Duodenal mucosa (tissue), 2 donors: ENCODE measurements at regions not wholly inside any gene's neighbourhood (a gene's known extent, or its start where the extent isn't known, plus 50 kb on each side); places are given as distances from the start of the nearest gene placed in this dataset.

ENCODE experiments used
- H3K27ac ChIP-seq: one replicate; pipeline ENCODE4 v1.7.0; 2013; ENCODE audit warnings: low read depth, low read length
- H3K27me3 ChIP-seq, 2 donors: one replicate each; pipeline ENCODE4 v1.7.0; 2013; ENCODE audit warnings: low read length in 2 of 2, control low read depth in 1 of 2; ENCODE audit not compliant: insufficient read depth in 2 of 2, control insufficient read depth in 1 of 2
- H3K36me3 ChIP-seq, 2 donors: one replicate each; pipeline ENCODE4 v1.7.0; 2013; ENCODE audit warnings: low read length in 2 of 2, control low read depth in 1 of 2; ENCODE audit not compliant: insufficient read depth in 2 of 2, control insufficient read depth in 1 of 2
- H3K4me1 ChIP-seq, 2 donors: one replicate each; pipeline ENCODE4 v1.7.0; 2013; ENCODE audit warnings: low read length in 2 of 2, control low read depth in 1 of 2; ENCODE audit not compliant: insufficient read depth in 2 of 2, control insufficient read depth in 1 of 2
- H3K4me3 ChIP-seq, 2 donors: one replicate each; pipeline ENCODE4 v1.7.0; 2013; ENCODE audit warnings: low read length in 2 of 2, low read depth in 1 of 2
- H3K9ac ChIP-seq, 2 donors: one replicate each; pipeline ENCODE4 v1.7.0; 2013; ENCODE audit warnings: low read length in 2 of 2, low read depth in 1 of 2
- H3K9me3 ChIP-seq, 2 donors: one replicate each; pipeline ENCODE4 v1.7.0; 2013; ENCODE audit warnings: low read length in 2 of 2, control low read depth in 1 of 2; ENCODE audit not compliant: control insufficient read depth in 1 of 2

DNA sequence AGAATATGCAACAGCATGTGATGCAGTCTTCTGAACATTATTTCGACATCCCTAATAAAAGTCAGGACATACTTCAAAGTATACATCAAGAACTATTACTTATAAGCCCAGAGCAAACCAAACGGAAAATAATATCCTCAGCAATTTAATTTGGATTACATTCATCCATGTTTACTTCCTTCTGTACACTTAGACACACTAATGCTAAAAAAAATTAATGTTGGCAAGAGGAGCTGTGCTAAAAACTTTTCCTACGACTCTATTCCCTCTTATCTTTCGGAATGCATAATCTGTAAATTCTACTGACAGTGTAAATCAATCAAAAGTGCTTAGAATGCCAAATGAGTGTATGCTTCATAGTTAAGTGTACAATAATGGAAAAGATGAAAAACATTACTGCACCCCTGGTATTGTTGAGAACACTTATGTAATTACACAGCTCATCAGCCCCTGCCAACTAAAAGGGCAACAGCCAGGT lies 301.2 kb upstream of the HSF2 start:
- no peaks in the 10 kb centered on the region for H3K4me1 ChIP-seq
- no peaks in the 10 kb centered on the region for H3K36me3 ChIP-seq
- H3K9ac ChIP-seq, result no peak overlapping the region
- no peaks in the 10 kb centered on the region for H3K27me3 ChIP-seq
- no peak overlapping the region for H3K4me3 ChIP-seq
- H3K27ac ChIP-seq, result no peak overlapping the region
- no peaks in the 10 kb centered on the region for H3K9me3 ChIP-seq

DNA sequence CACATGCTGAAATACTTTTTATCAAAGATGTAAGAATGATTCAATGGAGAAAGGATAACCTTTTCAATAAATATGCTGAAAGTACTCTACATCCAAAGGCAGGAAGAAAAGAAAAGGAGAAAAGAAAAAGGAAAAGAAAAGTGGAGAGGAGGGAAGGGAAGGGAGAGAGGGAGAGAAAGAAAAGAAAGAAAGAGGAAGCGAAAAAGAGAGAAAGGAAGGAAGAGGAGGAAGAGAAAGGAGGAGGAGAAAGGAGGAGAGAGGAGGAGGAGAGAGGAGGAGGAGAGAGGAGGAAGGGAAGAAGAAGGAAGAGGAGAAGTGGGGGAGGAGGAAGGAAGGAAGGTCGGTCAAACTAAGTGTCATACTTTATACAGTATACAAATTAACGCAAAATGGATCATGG lies 297.4 kb upstream of the HSF2 start:
- Histone ChIP-seq H3K36me3 (no peaks in the 10 kb centered on the region), H3K4me3 (no peak overlapping the region), H3K9ac (no peak overlapping the region), H3K9me3 (no peaks in the 10 kb centered on the region), H3K4me1 (no peaks in the 10 kb centered on the region), H3K27ac (no peak overlapping the region), H3K27me3 (no peaks in the 10 kb centered on the region)

DNA sequence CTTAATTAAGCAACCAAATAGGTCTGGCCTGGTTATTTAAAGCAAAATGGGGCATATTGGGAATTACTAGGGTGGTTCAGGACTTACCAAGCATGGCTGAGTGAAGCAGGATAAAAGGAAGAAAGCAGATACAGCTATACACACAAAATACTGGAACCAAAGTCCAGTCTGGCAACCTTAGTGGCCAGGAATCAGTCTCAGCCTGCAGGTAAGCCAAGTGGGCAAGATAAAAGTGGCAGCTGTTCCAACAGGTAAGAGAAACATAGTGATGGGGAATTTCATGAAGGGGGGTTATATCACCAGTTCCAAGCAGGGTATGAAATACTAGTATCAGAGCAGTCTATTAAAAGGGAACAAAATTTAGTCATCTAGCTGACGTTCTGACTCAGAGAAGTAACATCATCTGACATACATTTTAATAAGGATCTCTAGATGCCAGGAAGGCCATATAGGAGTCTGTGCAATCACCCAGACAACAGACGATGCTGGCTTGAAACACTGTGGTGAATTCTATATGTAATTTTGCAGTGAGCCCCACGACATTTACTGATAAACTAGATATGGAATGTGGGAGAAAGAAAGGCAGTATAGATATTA lies 292.1 kb upstream of the HSF2 start:
- Histone ChIP-seq H3K27ac (no peak overlapping the region), H3K27me3 (no peaks in the 10 kb centered on the region), H3K36me3 (no peaks in the 10 kb centered on the region), H3K4me3 (no peak overlapping the region), H3K4me1 (no peaks in the 10 kb centered on the region), H3K9me3 (no peaks in the 10 kb centered on the region), H3K9ac (no peak overlapping the region)

DNA sequence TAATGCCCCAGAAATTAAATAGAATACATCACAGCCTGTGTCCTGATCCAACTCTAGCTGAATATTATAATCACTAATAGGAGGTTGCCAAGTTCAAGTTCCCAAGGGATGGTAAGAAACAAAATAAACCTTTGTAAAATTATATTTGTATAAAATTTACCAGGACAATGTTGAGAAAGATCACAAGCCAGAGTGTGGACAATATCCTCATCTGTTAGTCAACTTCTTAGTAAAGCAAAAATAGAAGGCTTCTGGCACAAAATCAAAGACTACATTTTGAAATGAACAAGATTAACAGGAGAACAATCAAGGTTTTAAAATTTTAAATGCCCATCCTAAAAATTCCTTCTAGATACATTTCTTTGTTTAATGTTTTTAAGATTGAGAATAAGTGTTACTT lies 290.4 kb upstream of the HSF2 start:
- no peaks in the 10 kb centered on the region for H3K36me3 ChIP-seq

DNA sequence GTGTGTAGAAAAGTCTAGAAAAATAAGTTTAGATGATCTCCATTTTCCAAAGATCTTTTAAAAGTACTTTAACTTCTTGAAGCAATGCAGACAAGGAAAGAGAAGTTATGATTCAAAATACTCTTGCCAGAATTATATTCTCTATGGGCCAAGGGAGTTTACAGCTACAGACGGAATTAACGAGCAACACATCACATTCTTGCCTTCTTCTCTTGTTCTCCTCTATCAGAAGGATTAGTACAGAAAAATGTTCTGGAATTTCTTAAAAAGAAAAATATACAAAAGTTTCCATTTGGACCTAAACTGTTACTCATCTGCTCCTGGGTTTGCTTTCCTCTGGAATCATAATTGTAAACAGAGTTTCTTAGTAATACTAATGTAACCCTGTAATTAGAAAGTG lies 284.7 kb upstream of the HSF2 start:
- Histone ChIP-seq H3K36me3 (no peaks in the 10 kb centered on the region), H3K4me3 (no peak overlapping the region), H3K4me1 (no peaks in the 10 kb centered on the region), H3K27me3 (no peaks in the 10 kb centered on the region), H3K9me3 (no peaks in the 10 kb centered on the region), H3K9ac (no peak overlapping the region), H3K27ac (no peak overlapping the region)

More for the DNA sequence above, 290.4 kb upstream of the HSF2 start:
- H3K9me3 ChIP-seq, result no peaks in the 10 kb centered on the region
- no peak overlapping the region for H3K4me3 ChIP-seq
- H3K4me1 ChIP-seq, result no peaks in the 10 kb centered on the region
- H3K9ac ChIP-seq, result no peak overlapping the region
- no peak overlapping the region for H3K27ac ChIP-seq
- no peaks in the 10 kb centered on the region for H3K27me3 ChIP-seq

DNA sequence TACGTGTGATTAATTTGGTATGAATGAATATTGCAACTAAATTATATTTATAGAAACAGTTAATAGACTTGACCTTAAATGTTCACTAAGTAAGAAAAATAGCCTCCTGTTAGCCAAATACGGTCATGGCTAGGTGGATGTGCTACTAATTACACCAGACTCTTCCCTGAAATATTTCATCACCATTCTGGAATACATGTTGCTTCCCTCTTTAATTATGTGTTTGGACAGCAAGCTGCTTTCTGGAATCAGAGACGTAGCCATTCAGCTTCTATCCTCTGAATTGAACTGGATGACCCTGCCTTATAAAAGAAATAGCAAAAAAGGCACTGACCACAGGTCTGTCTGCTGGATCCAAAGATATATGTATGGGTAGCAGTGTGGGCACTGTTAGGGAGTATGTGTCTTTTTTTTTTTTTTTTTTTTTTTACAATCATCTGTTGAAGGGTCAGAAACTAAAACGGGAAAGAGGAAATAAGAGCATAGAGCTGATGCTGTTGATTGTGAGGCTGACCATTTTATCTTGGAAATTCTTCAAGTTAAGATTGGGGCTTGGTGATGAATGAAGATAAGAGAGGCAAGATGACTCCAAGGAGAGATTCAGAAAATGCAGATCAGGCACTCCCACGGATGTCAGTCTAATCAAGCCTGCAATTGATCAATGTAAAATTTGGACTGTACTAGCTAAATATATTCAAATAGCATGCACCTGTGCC lies 283.2 kb upstream of the HSF2 start:
- H3K9ac ChIP-seq, result no peak overlapping the region
- H3K27me3 ChIP-seq, result no peaks in the 10 kb centered on the region
- no peaks in the 10 kb centered on the region for H3K4me1 ChIP-seq
- no peak overlapping the region for H3K4me3 ChIP-seq
- no peak overlapping the region for H3K27ac ChIP-seq
- H3K36me3 ChIP-seq, result no peaks in the 10 kb centered on the region
- no peaks in the 10 kb centered on the region for H3K9me3 ChIP-seq

DNA sequence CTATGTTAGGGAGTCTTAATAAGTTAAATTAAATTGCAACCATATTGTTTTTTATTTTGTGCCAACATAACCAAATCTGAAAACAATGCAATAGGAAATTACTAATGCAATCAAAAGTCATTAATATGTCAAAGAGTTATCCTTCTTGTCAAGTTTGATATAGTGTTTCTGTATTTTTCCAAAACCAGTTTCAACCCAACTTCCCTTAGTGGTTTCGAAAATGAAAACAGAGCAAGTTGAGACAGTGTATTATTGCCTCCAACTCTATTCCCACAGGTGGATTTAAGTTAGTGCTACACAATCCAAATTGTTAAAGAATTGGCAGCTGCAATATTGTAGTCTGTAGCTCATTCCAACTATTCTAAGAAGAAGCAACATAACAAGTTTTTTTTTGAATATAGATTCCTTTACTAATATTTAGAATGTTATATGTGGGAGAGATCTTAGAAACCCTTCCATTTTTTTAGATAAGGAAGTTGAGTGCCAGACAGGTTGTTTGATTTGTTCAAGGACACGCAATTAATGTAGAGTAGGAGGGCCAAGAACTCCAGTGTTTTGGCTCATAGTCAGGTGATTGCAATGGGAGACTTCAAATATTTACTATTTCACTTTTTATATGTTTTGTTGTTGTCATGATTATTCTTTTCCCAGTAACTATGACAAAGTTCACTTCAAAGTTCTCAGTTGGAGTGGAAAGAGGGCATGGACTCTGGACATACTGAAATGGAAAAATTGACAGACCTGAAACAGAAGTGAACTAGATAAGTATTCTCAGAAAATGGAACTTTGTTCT lies 282.4 kb upstream of the HSF2 start:
- H3K4me3 ChIP-seq, result no peak overlapping the region
- H3K9me3 ChIP-seq, result no peaks in the 10 kb centered on the region
- H3K9ac ChIP-seq, result no peak overlapping the region
- H3K36me3 ChIP-seq, result no peaks in the 10 kb centered on the region
- H3K27ac ChIP-seq, result no peak overlapping the region
- H3K4me1 ChIP-seq, result no peaks in the 10 kb centered on the region
- H3K27me3 ChIP-seq, result no peaks in the 10 kb centered on the region

DNA sequence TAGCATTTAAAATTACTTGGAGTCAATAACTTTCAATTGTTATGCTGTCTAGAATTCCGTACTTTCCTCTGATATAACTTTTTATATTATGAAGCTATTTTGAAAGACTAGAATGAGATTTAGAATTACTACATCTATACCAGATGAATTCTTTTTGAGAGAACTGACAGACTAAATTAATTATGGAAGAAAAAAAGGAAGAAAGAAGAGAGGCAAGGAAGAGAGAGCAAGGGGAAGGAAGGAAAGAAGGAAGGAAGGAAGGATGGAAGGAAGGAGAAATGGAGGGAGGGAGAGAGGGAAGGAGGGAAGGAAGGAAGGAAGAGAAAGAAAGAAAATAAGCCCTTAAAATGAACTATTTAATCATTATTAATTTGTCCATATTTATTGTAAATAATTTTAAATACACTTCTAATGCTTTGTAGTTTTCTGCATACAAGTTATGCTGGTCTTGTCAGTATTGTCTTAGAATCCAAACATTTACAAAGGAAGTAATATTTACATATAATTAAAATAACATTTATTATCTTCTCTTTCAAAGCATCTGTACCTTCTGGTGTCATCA lies 280.4 kb upstream of the HSF2 start:
- Histone ChIP-seq H3K27ac (no peak overlapping the region), H3K9ac (no peak overlapping the region), H3K9me3 (no peaks in the 10 kb centered on the region), H3K36me3 (no peaks in the 10 kb centered on the region), H3K4me3 (no peak overlapping the region), H3K27me3 (no peaks in the 10 kb centered on the region), H3K4me1 (no peaks in the 10 kb centered on the region)

DNA sequence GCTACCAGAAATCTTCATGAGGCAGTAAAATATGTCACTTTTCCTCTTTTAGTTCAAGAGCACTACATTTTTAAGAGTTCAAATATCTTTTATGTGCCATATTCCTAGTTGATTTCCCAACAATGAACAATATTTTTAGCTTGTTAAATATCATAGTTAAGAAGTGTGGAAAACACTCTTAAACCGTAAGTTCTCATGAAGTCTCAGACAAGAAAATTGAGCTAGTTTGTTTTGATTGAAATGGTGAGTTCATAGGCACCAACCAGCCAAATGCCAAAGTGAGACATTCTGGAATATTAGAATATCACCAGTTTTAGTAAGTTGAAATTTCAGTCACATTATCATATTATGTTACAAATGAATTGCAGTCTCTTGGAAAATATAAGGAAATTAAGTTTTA lies 277.2 kb upstream of the HSF2 start:
- no peak overlapping the region for H3K27ac ChIP-seq
- H3K27me3 ChIP-seq, result no peaks in the 10 kb centered on the region
- H3K9ac ChIP-seq, result no peak overlapping the region
- no peaks in the 10 kb centered on the region for H3K9me3 ChIP-seq
- no peaks in the 10 kb centered on the region for H3K4me1 ChIP-seq
- H3K4me3 ChIP-seq, result no peak overlapping the region
- no peaks in the 10 kb centered on the region for H3K36me3 ChIP-seq

DNA sequence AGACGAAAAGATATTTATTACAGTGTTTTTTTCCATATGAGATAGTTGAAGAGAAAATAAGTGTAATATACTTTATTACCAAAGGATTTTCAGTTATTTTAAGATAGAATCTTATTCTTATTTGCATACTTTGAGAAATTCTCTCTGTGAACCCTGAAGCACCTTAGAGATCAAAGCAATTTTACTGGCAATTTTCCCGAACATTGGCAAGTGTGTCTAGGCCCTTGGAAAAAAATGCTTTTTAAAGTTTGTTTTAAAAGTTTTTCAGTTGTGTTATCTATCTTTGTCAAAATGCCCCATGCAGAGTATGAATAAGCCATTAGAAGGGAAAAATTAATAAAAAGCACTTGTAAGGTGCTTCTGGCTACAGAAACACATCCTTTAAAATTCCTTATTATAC lies 276.8 kb upstream of the HSF2 start:
- Histone ChIP-seq H3K4me3 (no peak overlapping the region), H3K27ac (no peak overlapping the region), H3K27me3 (no peaks in the 10 kb centered on the region), H3K36me3 (no peaks in the 10 kb centered on the region), H3K9ac (no peak overlapping the region), H3K9me3 (no peaks in the 10 kb centered on the region), H3K4me1 (no peaks in the 10 kb centered on the region)
